Ectodermal cell (in vitro differentiated cells): ENCODE measurements at regions not wholly inside any gene's neighbourhood (a gene's known extent, or its start where the extent isn't known, plus 50 kb on each side); places are given as distances from the start of the nearest gene placed in this dataset.

ENCODE experiments used
- H3K27ac ChIP-seq: 2 replicates; pipeline ENCODE4 v1.7.0; 2013; ENCODE audit warnings: mild to moderate bottlenecking, low read depth, low read length; ENCODE audit not compliant: insufficient read depth, poor library complexity, severe bottlenecking
- H3K27me3 ChIP-seq: 2 replicates; pipeline ENCODE4 v1.7.0; 2013; ENCODE audit warnings: mild to moderate bottlenecking, low read length; ENCODE audit not compliant: insufficient read depth, control insufficient read depth, poor library complexity, severe bottlenecking
- H3K36me3 ChIP-seq: one replicate; pipeline ENCODE4 v1.7.0; 2013; ENCODE audit warnings: low read length; ENCODE audit not compliant: control insufficient read depth, insufficient read depth
- H3K4me1 ChIP-seq: one replicate; pipeline ENCODE4 v1.7.0; 2013; ENCODE audit warnings: low read length; ENCODE audit not compliant: control insufficient read depth, insufficient read depth
- H3K4me3 ChIP-seq: 2 replicates; pipeline ENCODE4 v1.7.0; 2013; ENCODE audit warnings: low read depth, low read length, control low read depth; ENCODE audit not compliant: insufficient read depth
- H3K9me3 ChIP-seq: 2 replicates; pipeline ENCODE4 v1.7.0; 2013; ENCODE audit warnings: mild to moderate bottlenecking, low read length, moderate library complexity; ENCODE audit not compliant: control insufficient read depth
- WGBS, 2 experiments: methylation state at CpG; one replicate each; pipeline ENCODE4 v1.1.7; 2013; ENCODE audit warnings: missing lambda C conversion rate in 2 of 2; 5-methylcytosine and 5-hydroxymethylcytosine counted together

- H3K4me1 ChIP-seq = no peaks in the 10 kb centered on the region
- H3K27ac ChIP-seq = no peak overlapping the region
- no peaks in the 10 kb centered on the region for H3K9me3 ChIP-seq
- no peak overlapping the region for H3K4me3 ChIP-seq
- H3K27me3 ChIP-seq = no peaks in the 10 kb centered on the region
- no peaks in the 10 kb centered on the region for H3K36me3 ChIP-seq
- WGBS, 2 experiments = 96 to 97% methylated on average over 4 of the region's 4 CpGs
These were observed 846.7 kb downstream of the BCL11A start for GRCh38 chr2:59706729-59707128.

GRCh38 chr2:59703796-59704195 is 849.7 kb downstream of the BCL11A start:
- WGBS, 2 experiments = 82 to 85% methylated on average over 1 of the region's 1 CpG
- H3K27me3 ChIP-seq = no peaks in the 10 kb centered on the region
- H3K27ac ChIP-seq = no peak overlapping the region
- no peaks in the 10 kb centered on the region for H3K9me3 ChIP-seq
- no peaks in the 10 kb centered on the region for H3K4me1 ChIP-seq
- H3K36me3 ChIP-seq = no peaks in the 10 kb centered on the region
- H3K4me3 ChIP-seq = no peak overlapping the region

- H3K4me1 ChIP-seq = no peaks in the 10 kb centered on the region
- H3K9me3 ChIP-seq = no peaks in the 10 kb centered on the region
- H3K4me3 ChIP-seq = no peak overlapping the region
- no peak overlapping the region for H3K27ac ChIP-seq
- no peaks in the 10 kb centered on the region for H3K36me3 ChIP-seq
- WGBS, 2 experiments = 87 to 94% methylated on average over 1 of the region's 1 CpG
- no peaks in the 10 kb centered on the region for H3K27me3 ChIP-seq
These were observed 851.4 kb downstream of the BCL11A start for GRCh38 chr2:59702026-59702425.

- H3K27ac ChIP-seq = no peak overlapping the region
- WGBS, 2 experiments = 96 to 98% methylated on average over 3 of the region's 3 CpGs
- no peaks in the 10 kb centered on the region for H3K36me3 ChIP-seq
- no peaks in the 10 kb centered on the region for H3K9me3 ChIP-seq
- no peaks in the 10 kb centered on the region for H3K27me3 ChIP-seq
- no peak overlapping the region for H3K4me3 ChIP-seq
- no peaks in the 10 kb centered on the region for H3K4me1 ChIP-seq
These were observed 852.0 kb downstream of the BCL11A start for GRCh38 chr2:59701271-59701994.

GRCh38 chr2:59694176-59694575 is 859.3 kb downstream of the BCL11A start:
- WGBS, 2 experiments = 86 to 91% methylated on average over 1 of the region's 1 CpG
- Histone ChIP-seq H3K4me3 (no peak overlapping the region), H3K36me3 (no peaks in the 10 kb centered on the region), H3K27me3 (no peaks in the 10 kb centered on the region), H3K9me3 (no peaks in the 10 kb centered on the region), H3K27ac (no peak overlapping the region), H3K4me1 (peaks cover 7% of the 10 kb centered on the region)

GRCh38 chr2:59693231-59693959 is 860.1 kb downstream of the BCL11A start:
- Histone ChIP-seq H3K4me1 (peaks cover 7% of the 10 kb centered on the region), H3K9me3 (no peaks in the 10 kb centered on the region), H3K4me3 (no peak overlapping the region), H3K27me3 (no peaks in the 10 kb centered on the region), H3K27ac (no peak overlapping the region), H3K36me3 (no peaks in the 10 kb centered on the region)
- 100% methylated on average over 1 of the region's 2 CpGs for WGBS, 2 experiments

- 71 to 89% methylated on average over 3 of the region's 3 CpGs for WGBS, 2 experiments
- Histone ChIP-seq H3K9me3 (no peaks in the 10 kb centered on the region), H3K27me3 (no peaks in the 10 kb centered on the region), H3K36me3 (no peaks in the 10 kb centered on the region), H3K4me1 (peaks cover 7% of the 10 kb centered on the region), H3K27ac (no peak overlapping the region), H3K4me3 (no peak overlapping the region)
These were observed 861.8 kb downstream of the BCL11A start for GRCh38 chr2:59691518-59692190.

GRCh38 chr2:59690849-59691248 is 862.6 kb downstream of the BCL11A start:
- no peak overlapping the region for H3K27ac ChIP-seq
- H3K9me3 ChIP-seq = no peaks in the 10 kb centered on the region
- WGBS, 2 experiments = 91 to 98% methylated on average over 4 of the region's 4 CpGs
- no peak overlapping the region for H3K4me3 ChIP-seq
- H3K36me3 ChIP-seq = no peaks in the 10 kb centered on the region
- peaks cover 7% of the 10 kb centered on the region for H3K4me1 ChIP-seq
- no peaks in the 10 kb centered on the region for H3K27me3 ChIP-seq

GRCh38 chr2:59684771-59685166 is 868.7 kb downstream of the BCL11A start:
- WGBS, 2 experiments = 86 to 94% methylated on average over 1 of the region's 1 CpG
- no peaks in the 10 kb centered on the region for H3K36me3 ChIP-seq
- H3K27ac ChIP-seq = no peak overlapping the region
- H3K9me3 ChIP-seq = no peaks in the 10 kb centered on the region
- no peak overlapping the region for H3K4me3 ChIP-seq
- no peaks in the 10 kb centered on the region for H3K4me1 ChIP-seq
- no peaks in the 10 kb centered on the region for H3K27me3 ChIP-seq

- Histone ChIP-seq H3K36me3 (no peaks in the 10 kb centered on the region), H3K4me1 (no peaks in the 10 kb centered on the region), H3K9me3 (no peaks in the 10 kb centered on the region), H3K4me3 (no peak overlapping the region), H3K27me3 (no peaks in the 10 kb centered on the region), H3K27ac (no peak overlapping the region)
- WGBS, 2 experiments = 77 to 90% methylated on average over 3 to 4 of the region's 4 CpGs
These were observed 869.2 kb downstream of the BCL11A start for GRCh38 chr2:59684116-59684770.
